ENCODE measurements at regions not wholly inside any gene's neighbourhood (a gene's known extent, or its start where the extent isn't known, plus 50 kb on each side); places are given as distances from the start of the nearest gene placed in this dataset.

- no peak for TF ChIP-seq EGR1 (IDR thresholded peaks at IDR 0.05)
- TF ChIP-seq MAX (IDR thresholded peaks at IDR 0.05) = no peak
- TF ChIP-seq TAF1 (IDR thresholded peaks at IDR 0.05; ENCODE audit: low read depth) = no peak
- TF ChIP-seq REST (IDR thresholded peaks at IDR 0.05; ENCODE audit: low read depth) = no peak
- no peak for TF ChIP-seq YY1 (IDR thresholded peaks at IDR 0.05; ENCODE audit: low read depth)
- no peak for TF ChIP-seq RAD21 (IDR thresholded peaks at IDR 0.05; ENCODE audit: low read depth)
Observed at GRCh38 chr1:4089421-4090175, 189.5 kb upstream of the C1orf174 start.

Measured in Ishikawa (cell line).